Nucleus accumbens (tissue), 56 donors: ENCODE measurements at regions not wholly inside any gene's neighbourhood (a gene's known extent, or its start where the extent isn't known, plus 50 kb on each side); places are given as distances from the start of the nearest gene placed in this dataset.
A peak's percentile ranks its signal among the peaks of the same experiment; 100 is the strongest.

Source experiments
- DNase-seq, 56 donors: peaks; one replicate each; lab custom pipeline; 2025; lab: John Stamatoyannopoulos, UW

DNA sequence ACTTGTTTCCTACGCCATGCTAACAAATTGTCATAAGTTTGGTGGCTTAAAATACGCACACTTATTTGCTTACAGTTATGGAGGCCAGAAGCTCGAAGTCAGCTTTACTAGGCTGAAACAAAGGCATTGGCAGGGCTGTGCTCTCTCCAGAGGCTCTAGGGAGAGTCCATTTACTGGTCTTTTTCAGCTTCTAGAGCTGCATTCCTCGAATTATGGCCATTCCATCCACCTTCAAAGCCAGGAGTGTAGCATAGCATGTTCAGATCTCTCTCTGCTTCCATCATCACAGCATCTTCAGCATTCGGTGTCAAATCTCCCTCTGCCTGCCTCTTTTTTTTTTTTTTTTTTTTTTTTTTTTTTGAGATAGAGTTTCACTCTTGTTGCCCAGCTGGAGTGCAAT is 670.2 kb downstream of the ACTL7B start:
- DNase-seq, result no peak

DNA sequence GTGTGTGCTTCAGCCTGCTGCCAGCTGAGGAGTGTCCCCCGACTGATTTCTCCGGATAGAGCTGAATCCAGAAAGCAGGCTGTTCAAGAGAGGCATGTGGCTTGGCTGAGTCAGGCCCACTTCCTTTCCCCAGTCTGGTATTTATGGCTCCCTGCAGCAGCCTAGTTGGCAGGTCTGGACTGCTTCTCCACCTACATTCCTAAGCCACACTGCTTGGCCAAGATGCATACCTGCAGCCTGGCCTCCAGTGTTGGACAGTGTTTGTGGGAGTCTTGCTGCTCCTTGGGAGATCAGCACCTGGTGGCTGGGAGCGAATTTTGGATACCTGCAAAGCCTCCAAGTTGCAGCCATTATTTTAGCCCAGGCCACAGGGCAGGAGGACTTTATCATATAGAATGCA is 670.8 kb downstream of the ACTL7B start:
- no peak for DNase-seq

DNA sequence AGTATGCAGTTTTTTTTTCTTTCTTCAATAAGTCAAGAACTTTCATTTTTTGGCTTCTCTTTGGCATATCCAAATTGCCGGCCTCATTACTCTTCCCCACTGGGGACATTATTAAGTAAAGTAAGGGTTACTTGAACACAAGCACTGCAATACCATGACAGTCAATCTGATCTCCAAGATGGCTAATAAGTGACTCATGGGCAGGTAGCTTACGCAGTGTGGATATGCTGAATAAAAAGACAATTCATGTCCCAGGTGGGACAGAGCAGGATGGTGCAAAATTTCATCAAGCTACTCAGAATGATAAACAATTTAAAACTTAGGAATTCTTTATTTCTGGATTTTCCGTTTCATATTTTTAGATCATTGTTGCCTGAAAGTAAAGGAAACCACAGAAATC is 671.8 kb downstream of the ACTL7B start:
- no peak for DNase-seq

DNA sequence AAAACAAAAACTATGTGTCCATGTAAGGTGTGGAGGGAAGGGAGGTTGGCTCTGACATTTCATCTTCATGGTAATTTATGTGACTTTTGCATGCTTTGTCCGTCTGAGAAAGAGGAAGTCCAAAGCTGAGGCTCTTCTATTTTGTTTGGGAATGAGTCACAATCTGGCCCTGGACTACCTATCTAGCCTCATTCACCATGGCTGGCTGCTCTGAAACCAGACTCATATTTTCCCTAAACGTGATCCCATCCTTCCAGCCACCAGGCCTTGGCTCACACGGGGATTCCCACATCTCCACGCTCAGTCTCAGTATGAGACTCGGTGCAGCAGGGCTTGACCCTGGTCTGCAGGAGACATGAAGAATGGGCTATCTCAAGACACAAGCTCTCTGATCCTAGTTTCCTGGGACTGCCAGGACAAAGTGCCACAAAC is 672.8 kb downstream of the ACTL7B start:
- DNase-seq, result no peak

DNA sequence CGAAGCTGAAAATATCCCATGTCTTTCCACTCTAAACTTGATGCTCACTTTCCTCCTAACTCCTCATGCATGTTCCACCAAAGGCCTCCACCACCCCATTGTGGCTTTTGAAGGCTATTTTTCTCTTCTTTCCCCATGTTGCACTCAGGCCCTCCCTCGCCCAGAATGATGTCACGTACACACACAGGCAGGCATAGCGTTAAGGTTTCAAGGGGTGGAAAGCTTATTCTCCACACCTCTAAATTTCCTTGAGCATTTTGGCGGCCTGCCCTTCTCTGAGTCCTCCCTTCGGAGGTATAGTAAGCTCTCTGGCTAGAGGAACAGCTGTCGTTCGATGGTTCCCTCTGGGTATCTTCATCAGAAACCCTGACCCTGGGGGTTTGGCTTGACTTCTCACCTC is 673.5 kb downstream of the ACTL7B start:
- DNase-seq, result no peak

DNA sequence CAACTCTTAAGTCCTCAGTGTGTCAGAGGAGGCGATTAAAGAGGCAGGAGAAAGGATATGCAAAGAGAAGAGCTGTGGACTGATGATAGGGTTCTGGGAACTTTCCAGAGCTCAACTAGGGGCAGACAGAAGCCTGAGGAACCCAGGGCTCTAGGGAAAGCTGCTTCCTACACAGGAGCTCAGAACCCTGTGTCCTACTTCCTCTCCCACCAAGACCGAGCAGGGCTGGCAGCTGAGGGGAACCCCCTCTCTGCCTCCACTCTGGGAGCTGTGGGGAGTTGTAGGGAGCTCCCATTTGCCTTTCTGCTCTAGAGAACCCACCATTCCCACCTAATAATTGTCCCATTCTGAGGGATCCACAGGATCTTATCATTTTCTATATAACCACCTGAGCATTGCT is 674.3 kb downstream of the ACTL7B start:
- no peak for DNase-seq

DNA sequence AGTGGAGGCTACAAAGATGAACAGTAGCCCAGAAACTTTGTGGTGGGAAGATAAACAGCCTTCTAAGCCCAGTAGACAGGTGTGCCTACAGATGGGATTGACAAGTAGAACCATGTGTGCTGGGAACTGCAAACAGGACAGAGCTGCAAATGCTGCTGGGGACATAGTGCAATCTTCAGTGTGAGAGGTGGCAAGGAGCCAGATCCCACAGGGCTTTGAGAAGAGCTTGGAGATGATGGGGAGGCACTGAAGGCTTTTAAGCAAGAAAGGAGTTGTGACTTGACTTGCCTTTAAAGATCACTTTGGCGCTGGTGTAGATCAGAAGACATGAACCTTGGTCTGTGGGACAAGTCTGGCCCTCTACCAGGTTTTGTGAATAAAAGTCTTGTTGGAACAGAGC is 675.2 kb downstream of the ACTL7B start:
- DNase-seq, result no peak

DNA sequence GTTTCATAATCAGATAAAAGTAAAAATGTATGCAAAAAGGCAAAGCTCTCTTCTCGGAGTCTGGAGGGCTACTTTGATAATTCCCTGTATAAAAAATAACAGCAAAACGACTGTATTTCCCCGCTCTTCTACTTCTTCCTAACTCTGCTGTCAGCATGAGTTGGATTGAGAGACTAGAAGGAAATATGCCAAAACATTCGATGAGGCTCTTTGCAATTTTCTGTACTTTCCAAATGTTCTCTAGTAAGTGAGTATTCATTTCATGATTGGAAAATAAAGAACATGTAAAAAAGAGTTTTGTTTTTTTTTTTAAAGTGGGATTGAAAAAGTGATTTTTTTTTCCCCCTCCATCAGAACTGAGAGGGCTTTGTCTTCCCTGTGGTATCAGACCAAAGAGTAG is 677.5 kb downstream of the ACTL7B start:
- no peak for DNase-seq

DNA sequence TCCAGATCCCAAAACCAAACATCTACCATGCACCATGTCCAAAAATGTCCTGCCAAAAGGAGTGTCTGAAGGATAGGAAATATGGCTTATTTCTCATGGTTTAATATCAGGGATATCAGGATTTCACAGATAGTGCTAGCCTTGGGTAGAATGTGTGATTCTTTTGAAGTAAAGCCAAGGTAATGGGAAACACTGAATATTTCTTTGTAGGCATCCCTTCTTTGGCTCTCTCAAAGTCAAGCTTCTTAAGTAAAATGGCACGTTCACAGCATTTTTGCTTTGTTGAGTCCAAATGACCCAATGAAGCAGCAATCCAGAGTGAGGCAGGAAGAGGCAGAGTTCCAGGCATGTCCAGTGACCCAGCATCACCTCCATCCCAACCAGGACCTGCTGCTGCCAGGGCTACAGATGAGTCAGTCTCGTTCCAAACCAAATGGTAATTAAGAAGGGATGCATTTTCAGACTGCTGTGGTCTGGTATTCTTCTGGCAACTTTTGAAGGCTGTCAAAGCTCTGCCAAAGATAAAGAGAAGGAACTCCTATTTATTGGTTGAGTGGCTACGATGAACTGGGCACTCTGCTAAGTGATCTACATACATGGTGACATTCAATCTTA is 678.8 kb upstream of the KLF4 start:
- DNase-seq, result no peak

DNA sequence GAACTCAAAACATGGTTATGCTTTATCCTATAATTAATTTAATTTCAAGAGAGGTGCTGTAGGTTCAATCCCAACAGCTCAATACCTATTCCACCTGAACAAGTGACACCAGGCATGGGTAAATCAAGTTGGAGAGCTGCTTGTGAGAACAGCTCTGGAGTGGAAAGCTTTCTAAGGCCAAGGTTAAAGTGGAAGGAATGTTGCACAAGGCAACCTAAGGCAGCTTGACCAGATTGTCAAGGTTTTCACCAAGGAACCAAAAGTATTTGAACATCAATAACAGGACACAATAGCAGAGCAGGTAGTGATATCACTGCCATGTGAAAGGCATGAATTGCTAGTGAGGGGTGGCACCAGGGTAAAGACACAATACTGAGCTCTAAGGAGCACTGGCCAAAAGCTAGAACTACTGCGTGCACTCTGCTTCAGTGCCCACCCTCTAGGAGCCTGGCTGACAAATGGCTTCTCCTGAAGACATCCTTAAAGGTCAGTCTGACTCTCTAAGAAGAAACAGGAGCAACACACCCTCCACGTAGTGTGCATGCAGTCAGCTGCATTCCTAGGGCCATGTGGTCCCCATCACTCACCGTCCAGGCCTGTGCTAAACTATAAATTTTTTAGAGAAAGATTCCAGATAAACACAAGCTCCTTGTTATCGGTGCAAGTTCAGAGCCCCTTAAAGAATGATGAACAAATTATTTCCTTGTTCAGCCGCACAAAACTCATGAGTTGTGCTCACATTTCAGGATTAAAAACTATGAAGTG is 677.7 kb upstream of the KLF4 start:
- DNase-seq, result no peak

DNA sequence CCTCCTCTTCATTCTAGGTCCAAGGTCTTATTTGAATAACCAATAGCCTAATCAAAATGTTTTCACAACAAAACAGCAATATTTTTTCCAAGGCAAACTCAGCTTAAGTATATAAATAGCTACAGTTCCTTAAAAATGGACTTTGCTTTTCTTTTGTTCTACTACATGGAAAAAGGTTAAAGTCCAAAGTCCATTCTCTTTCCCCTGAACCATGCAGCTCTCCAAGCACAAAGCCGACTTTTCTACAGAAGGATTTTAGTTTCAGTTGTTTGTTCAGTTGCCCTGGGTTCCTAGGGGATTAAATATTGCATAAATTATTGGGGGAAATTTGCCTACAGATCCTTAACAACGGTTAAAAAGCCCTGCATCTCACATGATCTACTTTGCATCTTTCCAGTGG is 677.0 kb upstream of the KLF4 start:
- DNase-seq, result no peak

DNA sequence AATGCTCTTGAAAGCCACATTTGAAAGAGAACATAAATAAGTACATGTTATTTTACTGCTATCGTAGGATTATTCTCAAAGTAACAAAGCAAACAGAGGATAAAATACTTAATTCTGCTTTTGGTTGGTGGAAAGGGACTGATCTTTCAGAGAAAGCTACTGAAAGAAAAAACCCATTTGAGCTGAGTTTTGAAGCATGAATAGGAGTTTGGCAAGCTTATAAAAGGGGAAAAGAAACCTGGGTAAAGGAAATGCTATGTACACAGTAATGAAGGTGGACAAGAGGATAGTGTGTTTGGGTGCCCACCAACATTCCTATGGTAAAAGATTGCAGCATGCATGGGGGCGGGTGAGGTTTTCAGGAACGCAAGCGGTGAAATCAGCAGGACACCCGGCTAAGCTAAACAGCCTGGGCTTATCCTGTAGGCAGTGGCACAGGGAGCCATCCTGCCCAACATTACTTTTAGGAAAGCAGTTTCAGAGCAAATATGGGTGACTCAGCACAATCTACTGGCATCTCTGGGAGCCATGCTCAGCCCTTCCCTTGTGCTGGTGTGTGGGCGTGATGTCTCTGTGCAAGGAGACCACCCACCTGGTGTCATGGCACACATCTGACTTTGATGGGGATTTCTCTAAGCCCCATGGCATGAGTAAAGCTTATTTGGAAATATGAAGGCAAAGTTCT is 673.9 kb upstream of the KLF4 start:
- peak in 36 of 56 donors; percentile 4 to 85 (median 46) for DNase-seq

DNA sequence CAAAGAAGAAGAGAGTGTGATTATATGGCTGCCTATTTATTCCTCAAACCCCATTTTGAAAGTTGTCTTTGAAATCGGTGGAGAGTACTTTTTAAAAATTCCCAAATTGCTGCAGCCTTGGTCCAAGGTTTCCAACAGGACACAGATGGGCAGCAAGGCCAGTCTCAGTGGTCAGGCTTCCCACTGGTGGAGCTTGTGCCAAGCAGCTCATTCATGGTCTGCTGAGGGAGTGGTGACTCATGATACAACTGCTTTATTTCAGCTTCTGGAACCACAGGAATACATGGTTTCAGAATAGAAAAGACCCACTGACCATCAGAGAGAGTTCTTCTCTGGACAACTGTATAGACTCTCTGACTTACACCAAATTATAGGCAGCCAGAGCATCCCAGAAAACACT is 673.1 kb upstream of the KLF4 start:
- DNase-seq, result peak in 3 of 56 donors; percentile 3 to 16 (median 5)

DNA sequence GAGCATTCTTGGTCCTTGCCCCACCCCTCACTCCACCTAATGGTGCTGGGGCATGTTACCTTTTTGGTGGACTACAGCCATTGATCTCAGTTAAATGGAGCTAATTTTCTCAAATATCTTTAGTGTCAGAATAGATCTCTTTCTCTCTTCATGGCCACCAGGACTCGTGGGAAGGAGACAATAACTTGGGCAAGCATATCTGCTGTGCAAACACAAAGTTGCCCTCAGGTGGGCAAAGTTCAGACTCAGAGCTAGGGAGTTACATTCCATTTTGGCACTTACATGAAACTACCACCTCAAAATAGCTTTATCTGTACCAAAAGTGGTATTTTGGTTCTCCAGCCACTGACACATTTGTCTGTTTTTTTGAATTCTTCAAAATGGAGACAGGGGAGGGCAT is 671.9 kb upstream of the KLF4 start:
- no peak for DNase-seq

DNA sequence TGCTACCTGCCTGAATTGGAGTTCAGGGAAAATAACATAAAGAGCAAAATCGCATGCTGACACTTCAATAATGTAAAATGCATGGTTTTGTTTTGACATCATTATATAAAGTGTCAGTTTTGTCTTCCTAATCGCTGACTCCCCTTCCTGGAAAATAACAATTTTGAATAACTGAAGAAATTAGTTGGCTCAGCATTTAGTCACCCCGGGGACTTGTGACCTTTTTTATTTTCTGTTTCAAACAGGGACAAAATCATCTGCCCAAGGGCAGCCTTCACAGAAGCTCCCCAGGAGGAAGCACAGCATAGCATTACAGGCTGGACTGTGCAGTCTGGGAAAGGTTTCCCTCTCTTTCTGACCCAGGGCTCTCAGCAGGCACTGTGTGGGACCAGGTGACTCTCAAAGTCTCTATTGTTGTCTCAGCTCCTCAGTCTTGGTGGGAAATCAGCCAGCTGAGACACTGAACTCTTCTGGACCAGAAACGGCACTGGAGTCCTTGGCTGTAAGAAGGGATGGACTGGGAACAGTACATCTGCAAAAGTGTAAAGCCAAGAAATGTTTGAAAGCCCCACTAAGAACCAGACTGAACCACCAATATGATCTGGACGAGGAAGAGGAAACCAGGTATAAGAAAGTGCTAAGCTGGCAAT is 671.3 kb upstream of the KLF4 start:
- DNase-seq, result no peak

DNA sequence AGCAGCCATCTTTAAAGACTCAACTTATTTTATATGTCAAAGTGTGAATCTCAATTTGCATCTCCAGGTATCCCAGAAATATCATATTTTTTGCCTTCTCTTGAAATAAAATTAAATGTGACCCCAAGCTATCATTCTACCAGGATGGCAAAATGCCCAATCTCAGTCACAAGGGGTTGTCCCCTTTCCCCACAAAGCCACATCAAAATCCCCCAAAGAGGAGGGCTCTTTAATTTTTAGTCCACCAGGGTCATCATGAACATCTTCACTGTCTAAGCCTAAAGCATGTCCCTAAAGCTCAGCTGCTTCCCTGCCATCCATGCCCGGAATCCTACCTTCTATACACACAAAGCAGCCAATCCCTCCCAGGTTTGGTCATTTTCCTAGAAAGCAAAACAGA is 670.5 kb upstream of the KLF4 start:
- DNase-seq, result no peak

DNA sequence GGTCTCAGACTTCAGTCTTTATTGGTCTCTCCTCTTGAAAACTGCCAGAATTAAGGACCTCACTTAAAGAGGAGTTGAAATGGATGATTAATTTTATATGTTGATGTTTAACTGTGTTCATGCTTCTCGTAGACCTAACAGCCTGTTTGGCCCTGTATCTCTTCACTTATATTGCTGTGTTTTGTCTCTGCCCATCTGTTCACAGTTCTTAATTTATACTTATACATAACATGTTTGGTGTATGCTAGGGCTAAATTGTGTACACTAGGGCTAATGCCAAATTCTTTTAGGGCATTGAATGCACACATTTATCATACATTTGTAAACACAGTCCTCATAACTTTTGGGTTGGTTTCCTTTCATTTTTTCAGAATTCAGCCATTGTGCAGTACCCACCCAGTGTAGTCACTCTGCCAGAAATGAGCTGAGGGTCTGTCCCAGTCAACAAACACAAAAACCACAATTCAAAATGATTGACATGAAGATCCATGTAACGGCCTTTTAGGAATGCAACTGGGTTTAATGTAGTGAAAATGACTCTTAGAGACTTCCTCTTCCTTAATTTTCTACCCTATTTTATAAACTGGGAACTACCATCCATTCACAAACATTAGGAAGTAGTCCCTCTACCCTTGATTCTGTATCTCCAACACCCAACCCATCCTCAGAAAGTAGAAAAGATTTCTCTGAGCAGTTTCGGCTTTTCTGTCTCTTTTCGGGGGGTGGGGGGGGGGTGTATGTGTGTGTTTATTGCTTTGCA is 668.8 kb upstream of the KLF4 start:
- no peak for DNase-seq

DNA sequence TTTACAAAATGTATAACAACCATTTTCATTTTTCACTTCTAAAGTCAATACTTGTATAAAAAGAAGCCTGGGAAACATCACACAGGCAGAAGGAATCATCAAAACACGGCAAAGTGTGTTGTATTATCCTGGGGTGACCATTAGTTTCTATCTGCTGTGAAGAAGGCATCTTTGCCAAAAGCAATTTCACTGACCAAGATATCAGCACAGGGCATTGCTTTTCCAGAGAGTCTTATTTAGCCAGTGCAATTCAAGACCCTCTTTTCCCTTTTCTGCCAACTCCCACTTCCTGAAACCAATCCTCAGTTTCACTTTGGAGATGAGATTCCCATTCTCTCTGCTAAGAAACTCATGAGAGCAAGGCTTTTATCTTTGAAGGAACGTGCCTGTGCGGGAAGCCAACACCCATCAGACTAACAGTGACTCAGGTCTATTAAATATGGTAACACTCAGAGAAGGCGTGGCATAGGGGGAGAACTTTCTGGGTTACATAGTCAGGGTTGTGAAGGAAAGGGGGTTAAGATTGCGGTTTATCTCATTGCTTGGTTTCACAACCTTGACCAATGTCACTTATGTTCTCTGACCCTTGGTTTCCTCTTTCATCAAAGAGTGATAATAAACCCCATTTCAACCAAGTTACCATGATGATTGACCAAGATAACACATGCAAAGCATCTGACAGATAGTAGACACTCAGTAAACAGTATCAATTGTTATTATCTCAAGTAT is 666.9 kb upstream of the KLF4 start:
- no peak for DNase-seq

DNA sequence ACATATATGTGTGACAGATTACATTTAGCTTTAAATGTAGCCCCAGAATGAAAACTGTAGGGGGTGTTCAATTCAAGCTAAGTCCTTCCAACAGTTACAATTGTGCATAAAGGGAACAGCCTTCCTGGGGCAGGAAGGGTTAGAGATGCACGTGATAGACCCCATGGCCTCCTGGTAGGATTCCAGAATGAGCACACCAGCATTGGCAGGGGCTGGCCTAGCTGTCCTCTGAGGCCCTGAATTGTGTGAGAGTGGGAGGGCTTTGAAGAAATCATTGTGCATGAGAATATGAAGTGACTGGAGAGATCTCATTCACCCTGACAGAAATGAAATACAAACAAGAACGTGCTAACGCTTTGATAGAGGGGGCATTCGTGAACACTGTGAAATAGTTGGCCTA is 663.8 kb upstream of the KLF4 start:
- peak in 8 of 56 donors; percentile 2 to 63 (median 6) for DNase-seq
